HG03045 (cell line): ENCODE measurements at regions not wholly inside any gene's neighbourhood (a gene's known extent, or its start where the extent isn't known, plus 50 kb on each side); places are given as distances from the start of the nearest gene placed in this dataset.

Source experiments
- ATAC-seq: cut with Tn5 transposase; IDR thresholded peaks from one replicate; pipeline ENCODE4 v1.9.1; 2021; ENCODE audit warnings: mild to moderate bottlenecking, moderate library complexity; ENCODE audit not compliant: unreplicated experiment

DNA sequence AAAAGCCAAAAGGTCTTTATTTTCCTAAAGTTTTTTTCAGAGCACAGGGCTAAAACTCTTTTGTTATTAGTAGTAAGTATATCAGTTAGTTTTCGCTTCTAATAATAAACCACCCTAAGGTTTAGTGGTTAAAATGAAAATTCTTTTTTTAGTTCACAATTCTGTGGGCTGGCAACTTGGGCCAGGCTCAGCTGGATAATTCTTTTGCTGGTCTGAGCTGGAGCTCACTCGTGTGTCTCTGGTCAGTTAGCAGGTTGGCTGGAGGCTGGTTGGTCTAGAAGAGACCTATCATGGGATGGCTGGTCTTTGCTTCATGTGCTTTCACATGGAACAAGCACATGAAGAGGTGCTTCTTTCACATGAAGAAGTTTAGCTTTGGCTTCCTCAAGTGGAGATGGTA lies 227.1 kb upstream of the LCORL start:
- no peak for ATAC-seq

DNA sequence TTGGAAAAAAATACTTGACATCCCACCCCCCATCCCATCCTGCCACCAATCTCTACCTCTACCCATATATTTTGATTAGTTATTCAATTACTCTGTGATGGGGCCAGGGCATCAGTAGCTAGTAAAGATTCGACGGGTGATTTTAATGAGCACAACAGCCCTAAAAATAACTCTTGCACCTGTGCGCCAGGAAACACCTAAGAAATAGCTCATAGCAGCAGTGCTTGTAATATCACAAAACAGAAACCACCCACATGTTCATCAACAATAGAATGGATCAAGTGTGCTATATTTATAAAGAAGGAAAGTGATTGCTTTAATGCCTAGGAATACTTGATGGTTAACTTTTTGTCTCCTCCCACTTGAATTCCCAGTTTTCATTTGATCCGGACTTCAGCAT lies 225.6 kb upstream of the LCORL start:
- no peak for ATAC-seq

DNA sequence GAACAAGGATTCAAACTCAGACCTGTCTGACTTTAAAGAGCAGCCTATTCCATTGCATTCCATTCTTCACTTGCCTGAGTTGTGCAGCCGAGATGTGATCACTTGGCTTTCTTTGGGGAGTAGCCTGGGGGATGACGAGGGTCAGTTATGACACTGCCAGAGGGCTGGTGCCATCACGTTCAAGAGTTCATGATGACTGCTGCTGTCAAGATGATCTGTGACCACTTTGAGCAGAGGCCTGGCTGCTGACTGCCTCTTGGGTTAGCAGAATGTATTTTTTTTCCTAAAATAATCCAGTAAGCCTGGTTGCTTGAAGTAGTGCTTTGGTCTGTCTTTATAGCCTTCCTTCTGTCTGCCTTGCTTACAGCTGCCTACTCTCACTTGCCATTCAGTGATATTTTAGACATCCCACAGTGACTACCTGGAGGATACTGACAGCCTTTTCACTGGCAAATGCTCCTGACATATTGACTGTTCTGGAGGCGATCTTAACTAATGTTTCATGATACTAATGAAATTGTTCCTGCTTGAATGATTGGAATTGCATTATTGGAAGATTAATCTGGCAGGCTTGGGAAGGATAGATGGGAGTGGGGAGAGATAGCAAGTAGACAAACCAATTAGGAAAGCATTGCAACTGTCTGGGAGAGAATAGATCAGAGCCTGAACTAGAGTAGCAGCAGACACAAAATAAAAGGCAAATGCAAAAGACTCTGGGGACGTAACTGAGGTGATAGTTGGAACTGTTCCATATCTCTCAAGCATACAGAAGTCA lies 221.6 kb upstream of the LCORL start:
- no peak for ATAC-seq

DNA sequence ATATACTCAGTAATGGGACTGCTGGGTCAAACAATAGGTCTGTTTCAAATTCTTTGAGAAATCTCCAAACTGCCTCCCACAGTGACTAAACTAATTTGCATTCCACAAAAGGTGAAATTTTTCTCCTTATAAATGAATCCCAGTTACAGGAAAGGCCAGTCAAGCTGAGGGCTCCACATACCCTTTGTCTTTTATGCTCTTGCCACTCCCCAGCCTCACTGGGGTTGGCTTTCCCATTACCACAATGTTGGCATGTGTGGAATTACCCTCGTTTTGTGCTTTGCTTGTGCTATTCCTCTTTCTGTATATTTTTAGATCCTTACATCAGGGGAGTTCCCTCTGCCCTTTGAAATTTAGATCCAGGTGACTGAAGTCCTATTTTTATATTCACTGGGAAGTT lies 220.2 kb upstream of the LCORL start:
- ATAC-seq, result no peak

DNA sequence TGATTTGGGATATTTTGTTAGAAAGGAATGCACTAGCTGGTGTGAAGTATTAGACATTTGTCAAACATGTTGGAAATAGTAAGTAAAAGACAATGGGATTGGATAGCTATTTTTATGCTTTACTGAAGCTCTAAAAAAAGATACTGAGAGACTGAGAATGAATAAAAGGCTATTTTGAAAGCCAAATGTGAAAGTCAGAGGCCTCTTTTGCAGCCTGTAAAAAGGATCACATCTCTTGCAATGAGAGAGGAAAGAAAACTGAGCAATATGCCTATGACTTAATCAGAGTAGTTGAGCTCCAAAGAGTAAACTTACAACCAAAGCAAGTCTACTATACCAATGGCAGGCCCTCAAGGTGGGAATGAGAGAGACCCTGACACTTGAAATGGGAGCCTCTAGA lies 212.6 kb upstream of the LCORL start:
- no peak for ATAC-seq

DNA sequence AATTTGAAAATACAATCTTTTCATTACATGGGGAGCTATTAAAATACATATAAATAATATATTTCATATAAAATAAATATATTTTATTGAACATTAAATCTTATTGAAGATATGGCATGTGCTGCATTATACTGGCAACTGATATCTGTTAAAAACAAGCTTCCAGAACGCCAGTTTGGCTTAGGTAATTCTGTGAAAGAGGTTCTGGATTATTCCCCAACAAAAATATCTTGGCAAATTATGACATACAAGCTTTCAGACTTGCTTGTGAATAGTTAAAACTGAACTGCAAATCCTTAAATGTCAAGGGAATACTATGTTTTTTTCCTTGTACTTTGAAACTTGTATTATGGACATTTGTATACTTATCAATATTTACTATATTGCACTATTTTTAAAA lies 210.2 kb upstream of the LCORL start:
- no peak for ATAC-seq

DNA sequence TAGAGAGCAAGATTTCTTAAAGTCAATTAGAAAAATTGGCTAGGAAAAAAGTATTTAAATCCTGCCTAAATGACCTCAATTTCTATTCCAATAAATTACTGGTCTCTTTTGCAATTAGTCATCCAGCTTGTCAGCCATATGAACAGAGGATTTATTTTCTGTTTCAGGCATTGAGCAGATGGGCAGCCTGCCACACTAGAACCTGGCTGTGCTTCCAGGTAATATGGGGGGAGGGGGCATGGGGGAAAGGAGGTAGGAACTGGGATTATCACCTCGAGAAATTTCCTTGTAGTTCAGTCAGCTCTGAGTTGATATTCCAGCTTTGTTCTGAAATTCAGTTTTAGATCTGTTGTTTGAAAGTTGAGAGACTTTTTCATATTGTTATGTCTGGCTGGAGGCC lies 206.3 kb upstream of the LCORL start:
- ATAC-seq, result no peak

DNA sequence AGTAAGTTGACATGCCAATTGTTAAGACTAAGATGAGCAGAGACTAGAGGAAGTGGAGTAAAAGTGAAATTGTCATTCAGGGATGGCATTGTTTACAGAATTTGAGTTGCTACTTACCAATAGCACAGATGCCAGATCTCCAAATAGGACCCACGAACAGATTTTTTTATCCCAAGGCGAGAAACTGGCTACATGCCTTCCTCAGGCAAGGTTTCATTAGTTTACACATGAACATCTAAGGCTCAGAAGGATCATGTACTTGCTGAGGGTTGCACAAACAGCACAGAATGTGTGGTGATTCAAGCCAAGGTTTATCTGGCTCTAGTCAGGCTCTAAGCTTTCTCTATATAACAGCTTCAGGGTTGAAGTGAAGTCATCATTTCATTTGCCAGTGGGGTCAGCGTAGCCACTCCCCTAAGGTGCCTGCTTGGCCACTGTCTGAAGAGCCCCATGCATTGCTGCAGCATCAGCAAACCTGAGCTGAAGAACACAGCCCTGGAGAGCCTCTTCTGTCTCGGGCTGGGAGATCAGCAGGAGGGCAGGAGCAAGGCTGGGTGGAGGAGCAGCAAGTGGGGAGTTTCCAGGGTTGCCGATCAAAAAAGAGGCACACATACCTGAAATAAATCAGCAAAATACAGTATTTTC lies 193.0 kb upstream of the LCORL start:
- ATAC-seq, result no peak

DNA sequence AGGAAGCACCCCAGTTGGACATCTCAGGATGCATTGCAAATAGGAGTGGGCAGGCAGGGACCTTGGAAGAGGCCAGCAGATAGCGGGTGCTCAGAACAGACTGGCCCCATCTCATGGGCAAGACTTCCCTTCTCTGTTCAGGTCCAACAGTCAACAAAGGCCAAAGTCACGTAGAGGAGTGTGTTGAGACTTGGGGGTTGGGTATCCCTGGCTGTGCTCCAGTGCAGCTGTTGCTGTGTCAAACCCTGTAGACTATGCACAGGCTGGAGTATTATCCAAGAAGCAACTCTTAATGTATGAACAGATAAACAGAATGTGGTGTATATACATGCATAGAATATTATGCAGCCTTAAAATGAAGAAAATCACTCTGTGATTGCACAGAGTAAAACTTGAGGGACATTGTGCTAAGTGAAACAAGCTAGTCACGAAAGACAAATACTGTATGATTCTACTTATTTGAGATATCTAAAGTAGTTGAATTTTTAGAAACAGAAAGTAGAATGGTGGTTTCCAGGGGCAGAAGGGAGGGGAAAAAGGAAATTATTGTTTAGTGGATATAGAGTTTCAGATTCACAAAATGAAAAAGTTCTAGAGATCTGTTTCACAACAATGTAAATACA lies 192.1 kb upstream of the LCORL start:
- no peak for ATAC-seq

DNA sequence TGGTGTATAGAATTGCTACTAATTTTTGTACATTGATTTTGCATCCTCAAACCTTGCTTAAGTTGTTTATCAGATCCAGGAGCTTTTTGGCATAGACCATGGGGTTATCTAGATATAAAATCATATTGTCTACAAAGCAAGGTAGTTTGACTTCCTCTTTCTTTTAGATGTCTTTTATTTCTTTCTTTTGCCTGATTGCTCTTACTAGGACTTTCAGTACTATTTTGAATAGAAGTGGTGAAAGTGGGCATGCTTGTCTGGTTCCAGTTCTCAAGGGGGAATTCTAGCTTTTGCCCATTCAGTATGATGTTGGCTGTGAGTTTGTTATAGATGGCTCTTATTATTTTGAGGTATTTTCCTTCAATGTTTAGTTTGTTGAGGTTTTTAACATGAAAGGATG lies 187.9 kb upstream of the LCORL start:
- no peak for ATAC-seq

DNA sequence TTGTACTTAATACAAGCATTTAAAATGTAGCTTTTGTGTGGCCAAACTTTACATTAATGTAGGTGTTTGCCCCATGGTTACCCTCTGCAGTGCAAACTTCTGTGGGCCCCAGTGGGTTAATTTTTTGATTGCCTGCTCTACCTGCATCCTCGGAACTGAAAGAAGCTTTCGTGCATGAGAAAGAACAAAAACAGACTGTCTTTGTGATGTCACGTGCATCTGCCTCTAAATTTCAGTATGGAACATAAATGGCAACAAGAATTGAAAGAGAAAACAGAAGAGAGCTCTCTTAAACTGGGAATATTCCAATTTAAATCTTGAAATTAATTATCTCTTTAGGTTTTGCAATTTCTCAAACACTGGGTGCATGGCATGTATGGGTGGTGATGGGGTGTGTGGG lies 182.4 kb upstream of the LCORL start:
- no peak for ATAC-seq

DNA sequence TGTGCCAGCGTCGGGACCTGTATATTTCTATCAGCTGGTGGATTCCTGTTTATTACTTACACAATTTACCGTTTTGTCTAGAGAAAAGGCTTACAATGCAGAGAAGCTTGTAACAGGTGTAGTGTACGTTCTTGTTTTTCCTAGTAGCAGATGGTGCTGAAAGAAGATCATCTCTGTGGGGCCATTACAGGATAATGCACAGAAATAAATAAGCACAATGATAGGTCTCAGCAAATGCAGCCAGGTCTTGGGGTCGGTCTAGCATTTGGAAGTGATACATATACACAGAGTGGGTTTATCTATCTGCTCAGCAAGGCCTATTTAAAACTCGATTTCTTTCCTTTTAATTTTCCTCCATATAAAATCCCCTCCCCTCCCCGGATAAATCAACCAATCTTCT lies 180.9 kb upstream of the LCORL start:
- ATAC-seq, result no peak

DNA sequence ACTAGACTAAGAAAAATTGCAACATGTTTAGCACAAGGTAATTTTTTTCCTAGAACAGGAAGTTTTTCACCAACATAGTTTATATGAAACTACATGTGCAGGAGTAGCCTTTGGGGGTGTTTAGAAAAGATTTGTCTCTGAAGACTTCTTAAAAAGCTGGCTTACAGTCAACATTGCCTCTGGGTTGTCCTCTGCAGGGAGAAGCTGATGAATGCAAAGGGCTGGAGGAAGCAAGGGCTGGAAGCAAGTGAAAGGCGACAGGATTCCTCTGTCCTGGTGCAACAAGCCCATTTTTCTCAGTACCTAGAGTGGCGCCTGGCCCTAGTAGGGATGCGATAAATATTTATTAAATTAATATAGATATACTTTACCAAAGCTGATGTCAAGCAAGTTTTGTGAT lies 180.3 kb upstream of the LCORL start:
- no peak for ATAC-seq

DNA sequence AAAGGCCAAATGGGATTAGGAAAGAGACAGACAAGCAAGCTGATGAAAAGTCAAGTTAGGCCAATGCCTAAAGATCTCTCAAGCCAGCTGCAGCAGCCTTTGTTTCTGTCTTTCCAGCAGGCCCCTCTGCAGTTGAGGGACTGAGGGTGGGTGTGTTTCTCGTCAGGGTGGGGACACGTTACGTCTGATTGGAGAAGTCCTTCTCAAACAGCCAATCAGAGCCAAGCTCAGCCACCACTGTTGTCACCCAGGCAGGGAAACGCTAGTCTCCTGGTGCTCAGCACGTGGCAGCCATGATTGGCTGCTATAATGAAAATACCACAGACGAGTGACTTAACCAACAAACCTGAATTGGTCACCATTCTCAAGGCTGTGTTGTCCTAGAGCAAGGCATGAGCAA lies 177.1 kb upstream of the LCORL start:
- ATAC-seq, result no peak

DNA sequence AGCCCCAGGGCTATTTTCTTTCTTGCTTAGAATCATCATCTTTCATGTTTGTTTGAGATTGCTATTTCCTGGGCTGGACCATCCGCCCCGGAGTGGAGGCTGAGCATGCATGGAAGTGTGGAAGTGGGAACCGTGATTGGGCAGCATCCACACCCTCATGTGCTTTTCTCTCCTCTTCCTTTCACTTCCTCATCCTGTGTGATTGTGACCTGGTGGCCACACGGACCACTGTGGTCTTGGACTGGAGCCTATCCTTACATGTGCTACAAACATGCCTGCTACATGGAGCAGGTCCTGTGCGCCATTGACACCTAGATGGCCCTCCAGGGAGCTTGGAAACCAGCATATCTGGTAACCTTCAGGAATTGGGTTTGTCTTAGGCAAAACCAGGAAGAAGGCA lies 175.9 kb upstream of the LCORL start:
- ATAC-seq, result no peak

DNA sequence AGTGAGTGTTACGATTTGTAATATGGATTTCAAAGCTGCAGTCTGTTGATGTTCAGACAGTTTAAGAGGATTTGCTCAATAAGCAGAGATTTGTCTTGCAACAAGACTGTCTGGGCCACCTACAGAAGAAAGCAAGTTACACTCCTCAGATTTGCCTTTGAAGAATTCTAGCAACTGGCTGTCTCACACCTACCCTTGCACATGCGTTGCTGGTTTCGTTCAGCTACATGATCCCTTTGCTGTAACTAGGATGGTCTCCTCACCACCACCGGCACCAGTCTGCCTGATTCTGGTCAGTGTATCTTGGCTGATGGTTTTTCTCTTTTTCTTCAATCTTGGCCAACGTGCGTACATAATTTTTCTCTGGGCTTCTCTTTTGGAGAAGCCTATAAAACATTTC lies 172.7 kb upstream of the LCORL start:
- no peak for ATAC-seq

DNA sequence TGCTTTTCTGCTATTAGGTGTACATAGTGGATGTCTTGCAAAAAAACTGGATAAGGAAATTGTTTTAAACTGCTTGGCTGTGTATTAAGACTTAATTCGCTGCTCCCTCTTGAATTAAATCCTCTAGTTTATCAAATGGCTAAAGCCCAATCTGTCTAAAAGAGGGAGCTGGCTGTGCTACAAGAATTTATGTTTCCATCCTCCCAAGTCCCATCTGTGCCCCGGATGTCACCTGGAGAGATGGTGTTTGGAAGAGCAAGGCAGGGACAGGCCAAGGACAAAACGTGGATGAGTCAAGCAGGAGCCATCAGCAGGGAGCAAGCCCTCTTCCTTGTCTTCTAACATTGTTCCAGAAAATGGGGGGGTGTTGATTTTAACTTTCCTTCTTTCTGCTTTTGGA lies 171.3 kb upstream of the LCORL start:
- ATAC-seq, result no peak

DNA sequence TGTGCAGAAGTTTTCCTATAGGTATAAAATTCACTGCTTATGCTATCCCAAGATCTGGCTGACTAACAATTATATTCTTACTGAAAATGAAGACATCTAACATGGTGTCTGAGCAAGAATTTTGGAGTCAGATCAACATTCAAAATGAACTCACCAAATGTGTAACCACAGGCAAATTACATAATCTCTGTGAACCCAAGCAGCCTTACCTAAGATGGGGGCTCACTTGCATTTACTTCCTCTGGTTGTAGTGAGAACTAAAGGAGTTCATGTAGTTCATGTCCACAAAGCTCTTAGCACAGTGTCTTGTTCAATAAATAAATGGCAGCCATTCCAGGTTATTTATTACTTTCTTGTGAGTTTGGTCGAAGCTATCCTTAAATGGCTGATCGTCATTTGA lies 163.9 kb upstream of the LCORL start:
- ATAC-seq, result no peak

DNA sequence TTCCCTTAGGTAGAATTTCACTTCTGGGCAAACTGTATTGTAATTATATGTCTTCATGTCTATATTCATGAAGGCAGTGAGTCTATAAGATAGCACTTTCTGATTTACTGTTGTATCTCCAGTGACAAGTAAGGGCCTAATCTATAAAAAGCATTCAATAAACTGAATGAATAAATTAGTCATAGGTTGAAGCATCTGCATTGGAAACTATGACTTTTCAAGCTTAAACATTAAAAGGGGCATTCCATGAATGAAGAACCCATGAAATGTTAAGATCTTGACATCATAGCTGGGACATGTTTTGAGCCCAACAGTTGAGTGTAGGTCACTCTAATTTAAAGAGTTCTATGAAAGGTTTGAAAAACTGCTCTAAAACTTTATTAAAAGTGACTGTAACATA lies 159.3 kb upstream of the LCORL start:
- no peak for ATAC-seq

DNA sequence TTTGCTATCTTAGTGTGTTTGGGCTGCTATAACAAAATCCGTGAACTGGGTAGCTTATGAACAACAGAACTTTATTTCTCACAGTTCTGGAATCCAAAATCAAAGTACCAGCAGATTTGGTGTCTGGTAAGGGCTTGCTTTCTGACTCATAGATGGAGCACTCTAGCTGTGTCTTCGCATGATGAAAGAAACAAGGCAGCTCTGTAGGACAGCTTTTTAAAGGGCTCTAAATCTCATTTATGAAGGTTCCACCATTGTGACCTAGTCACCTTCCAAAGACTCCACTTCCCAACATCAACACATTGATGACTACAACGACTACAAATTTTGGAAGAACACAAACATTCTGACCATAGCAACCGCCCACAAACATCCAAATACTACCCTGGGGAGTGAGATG lies 158.6 kb upstream of the LCORL start:
- no peak for ATAC-seq

DNA sequence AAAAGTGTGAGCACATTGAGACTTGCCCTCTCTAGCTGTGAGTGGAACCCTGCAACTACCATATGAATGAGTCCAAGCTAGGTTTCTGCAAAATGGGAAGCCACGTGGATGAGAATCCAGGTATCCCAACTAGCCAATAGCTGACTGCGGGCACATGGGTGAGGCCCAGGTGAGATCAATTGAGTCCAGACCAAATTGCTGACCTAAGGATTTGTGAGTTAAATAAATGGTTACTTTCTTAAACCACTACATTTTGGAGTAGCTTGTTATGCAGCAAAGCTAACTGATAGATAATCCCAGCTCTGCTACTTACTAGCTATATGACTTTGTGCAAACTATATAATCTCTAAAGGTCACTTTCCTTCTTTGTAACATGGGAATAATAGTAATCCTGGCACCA lies 150.3 kb upstream of the LCORL start:
- ATAC-seq, result no peak

DNA sequence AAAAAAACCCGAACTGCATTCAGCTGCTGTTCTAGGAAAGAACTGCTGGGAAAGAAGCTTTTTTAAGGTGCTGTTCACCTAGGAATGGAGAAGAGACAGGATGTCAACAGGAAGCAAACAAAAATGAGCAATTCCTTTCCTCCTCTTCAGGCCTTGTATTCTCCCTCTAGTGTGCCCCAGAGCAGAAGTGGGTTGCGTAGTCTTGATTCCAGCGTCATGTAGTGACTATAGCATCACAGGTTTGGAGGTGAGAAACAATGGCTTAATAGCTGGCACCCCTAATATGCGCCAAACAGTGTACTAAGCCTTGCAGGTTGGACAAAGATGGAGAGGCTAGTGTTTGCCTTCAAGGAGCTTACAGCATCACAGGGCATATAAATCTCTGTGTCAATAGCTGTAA lies 146.3 kb upstream of the LCORL start:
- ATAC-seq, result no peak

DNA sequence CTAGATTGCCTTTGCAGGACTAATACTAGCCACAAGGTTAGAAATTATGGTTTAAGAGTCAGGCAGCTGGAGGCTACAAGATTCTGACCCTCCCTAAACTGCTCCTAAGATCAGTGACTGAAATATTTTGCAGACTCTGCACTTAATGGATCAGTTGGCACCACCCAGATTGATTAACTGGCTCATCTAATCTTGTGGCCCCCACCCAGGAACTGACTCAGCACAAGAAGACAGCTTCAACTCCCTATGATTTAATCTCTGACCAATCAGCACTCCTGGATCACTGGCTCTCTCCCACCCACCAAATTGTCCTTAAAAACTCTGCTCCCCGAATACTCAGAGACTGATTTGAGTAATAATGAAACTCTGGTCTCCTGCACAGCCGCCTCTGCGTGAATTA lies 145.4 kb upstream of the LCORL start:
- ATAC-seq, result no peak
